ENCODE measurements at regions not wholly inside any gene's neighbourhood (a gene's known extent, or its start where the extent isn't known, plus 50 kb on each side); places are given as distances from the start of the nearest gene placed in this dataset.
A peak's percentile ranks its signal among the peaks of the same experiment; 100 is the strongest.

DNA sequence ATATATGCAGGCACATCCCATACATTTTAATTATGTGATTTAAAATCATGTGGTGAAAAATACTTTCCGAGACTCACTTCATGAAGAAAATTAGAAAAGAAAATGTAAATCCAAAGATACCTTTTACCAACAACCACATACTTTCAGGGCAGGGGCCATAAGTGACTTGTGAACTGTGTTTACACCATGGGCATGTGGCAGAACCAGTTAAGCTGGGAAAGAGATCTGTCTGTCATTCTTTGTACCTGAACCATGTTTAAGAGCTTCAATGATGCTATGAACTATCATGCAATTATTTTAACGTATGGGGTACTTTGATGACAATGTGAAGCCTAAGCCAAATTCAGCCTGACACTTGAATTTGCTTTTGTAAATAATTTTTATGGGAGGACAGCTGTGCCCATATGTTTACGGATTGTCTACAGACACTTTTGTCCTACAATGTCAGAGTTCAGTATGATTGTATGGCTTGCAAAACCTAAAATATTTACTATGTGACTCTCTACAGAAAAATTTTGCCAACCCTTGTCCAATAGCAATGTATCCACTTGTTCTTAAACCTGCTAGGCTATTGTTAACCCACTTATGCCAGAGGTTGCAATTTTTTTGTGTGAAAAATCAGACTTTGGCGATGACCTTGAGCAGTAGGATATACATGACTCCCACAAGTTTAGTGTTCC lies 654.6 kb downstream of the TNS3 start (continued):
- no peak for TF ChIP-seq REST (IDR thresholded peaks at IDR 0.05; ENCODE audit: unreplicated experiment)
- no peak for TF ChIP-seq EZH2 (IDR thresholded peaks at IDR 0.05; ENCODE audit: low read depth, unreplicated experiment)
- no peak for TF ChIP-seq ZNF331 (CRISPR knock-in tag; IDR thresholded peaks at IDR 0.05; ENCODE audit: low read depth)
- no peak for TF ChIP-seq JUNB (IDR thresholded peaks at IDR 0.05; ENCODE audit: unreplicated experiment)

GRCh38 chr7:46916581-46916980 lies 665.3 kb downstream of the TNS3 start:
- no peak overlapping the region; the same call in 1 of the 2 replicates for H3K27ac Mint-ChIP-seq
- TF ChIP-seq JUNB (IDR thresholded peaks at IDR 0.05; ENCODE audit: unreplicated experiment) = no peak
- TF ChIP-seq POLR2AphosphoS5 (IDR thresholded peaks at IDR 0.05; ENCODE audit: low read depth) = no peak
- no peak for TF ChIP-seq NANOG (IDR thresholded peaks at IDR 0.05; ENCODE audit: borderline replicate concordance)
- TF ChIP-seq REST (IDR thresholded peaks at IDR 0.05; ENCODE audit: unreplicated experiment) = no peak
- TF ChIP-seq EZH2phosphoT487 (IDR thresholded peaks at IDR 0.05; ENCODE audit: unreplicated experiment) = no peak
- no peak for TF ChIP-seq ZNF114 (CRISPR knock-in tag; IDR thresholded peaks at IDR 0.05)
- no peak for TF ChIP-seq EZH2 (IDR thresholded peaks at IDR 0.05; ENCODE audit: low read depth, unreplicated experiment)
- TF ChIP-seq STAT1 (IDR thresholded peaks at IDR 0.05; ENCODE audit: unreplicated experiment) = no peak
- no peak for TF ChIP-seq ZNF462 (CRISPR knock-in tag; IDR thresholded peaks at IDR 0.05)
- no peak for TF ChIP-seq CREB1 (CRISPR knock-in tag; IDR thresholded peaks at IDR 0.05; ENCODE audit: low read depth)

More at GRCh38 chr7:46916581-46916980, 665.3 kb downstream of the TNS3 start:
- Mint-ChIP-seq H3K36me3 (ENCODE audit: low read depth) (no peaks in the 10 kb centered on the region), H3K4me3 (no peak overlapping the region), H3K27me3 (ENCODE audit: insufficient read depth, low read depth, poor library complexity) (no peaks in the 10 kb centered on the region), H3K4me1 (no peaks in the 10 kb centered on the region), H3K9me3 (peaks cover 2% of the 10 kb centered on the region; the same call in 1 of the 3 replicates)
- Histone ChIP-seq H3K4me2 (no peak overlapping the region), H3K27ac (ENCODE audit: low read depth) (no peak overlapping the region), H2AFZ (peak overlapping the region; percentile 19; the same call in 1 of the 2 replicates), H3K4me3 (no peak overlapping the region), H3F3A (replicated peaks; ENCODE audit: low read depth) (no peaks in the 10 kb centered on the region), H3K9me2 (ENCODE audit: insufficient read depth) (peaks cover 6% of the 10 kb centered on the region; the same call in 1 of the 2 replicates), H3K79me2 (replicated peaks; ENCODE audit: insufficient read depth) (no peaks in the 10 kb centered on the region), H3K4me1 (ENCODE audit: insufficient read depth) (no peaks in the 10 kb centered on the region), H4K20me1 (replicated peaks; ENCODE audit: insufficient read depth) (no peaks in the 10 kb centered on the region), H3K36me3 (ENCODE audit: insufficient read depth) (no peaks in the 10 kb centered on the region), H3K27me3 (ENCODE audit: insufficient read depth) (no peaks in the 10 kb centered on the region)
- ATAC-seq (no peak), DNase-seq (ENCODE audit: low spot score) (no peak)
